ENCODE measurements at regions not wholly inside any gene's neighbourhood (a gene's known extent, or its start where the extent isn't known, plus 50 kb on each side); places are given as distances from the start of the nearest gene placed in this dataset.

DNA sequence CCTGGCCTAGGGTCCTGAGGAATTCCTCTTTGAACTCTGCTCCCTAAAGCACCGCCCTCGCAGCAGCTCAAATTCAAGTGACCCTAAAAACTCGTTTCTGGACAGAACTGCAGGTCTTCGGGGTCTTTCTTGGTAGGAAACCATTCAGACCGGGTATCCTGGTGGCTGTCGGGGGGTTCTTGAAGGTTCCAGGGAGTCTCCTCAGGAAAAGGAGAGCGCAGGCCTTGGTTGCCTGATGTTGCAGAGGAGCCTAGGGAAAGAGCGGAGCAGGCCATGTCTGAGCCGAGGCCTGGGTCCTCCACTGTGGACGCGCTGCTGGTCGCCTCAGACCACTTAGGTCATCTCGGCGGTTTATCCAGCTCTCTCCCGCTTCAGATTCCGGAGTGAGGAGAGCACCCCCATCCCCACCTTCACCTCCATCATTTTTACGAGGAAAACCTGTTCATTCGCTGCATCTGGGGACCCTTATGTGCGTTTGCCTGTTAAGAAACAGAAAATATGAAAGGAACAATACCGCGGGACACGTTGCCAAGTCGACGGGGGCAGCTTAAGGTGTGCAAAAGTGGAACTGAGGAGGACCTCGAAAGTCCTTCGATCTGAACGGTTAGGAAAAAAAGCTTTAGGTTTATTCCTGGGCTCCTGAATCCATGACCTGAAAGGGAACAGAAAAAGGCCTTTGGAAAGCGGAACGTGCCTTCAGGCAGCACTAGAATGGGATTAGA lies 299.4 kb downstream of the PARP8 start:
- no peaks in the 10 kb centered on the region for H3K36me3 ChIP-seq (ENCODE audit: insufficient read depth, insufficient read length, low read length)
- H3K27me3 ChIP-seq (ENCODE audit: insufficient read depth, insufficient read length): peaks cover 82% of the 10 kb centered on the region
- H3K9me3 ChIP-seq (ENCODE audit: insufficient read depth, low read length): no peaks in the 10 kb centered on the region
- no peak overlapping the region for H3K9ac ChIP-seq (ENCODE audit: insufficient read length, low read depth)
- no peaks in the 10 kb centered on the region for H3K4me1 ChIP-seq (ENCODE audit: insufficient read depth, insufficient read length)
- no peak for TF ChIP-seq ZNF274 (IDR thresholded peaks at IDR 0.05; ENCODE audit: low read depth, low read length)
- peak; percentile 74 for TF ChIP-seq SUZ12 (IDR thresholded peaks at IDR 0.05; ENCODE audit: extremely low read depth, insufficient read depth, insufficient read length)
- TF ChIP-seq YY1 (IDR thresholded peaks at IDR 0.05; ENCODE audit: insufficient read depth, insufficient read length): no peak
- no peak for DNase-seq (ENCODE audit: low read depth, low spot score)
- peak overlapping the region; percentile 21 for H3K4me3 ChIP-seq (ENCODE audit: insufficient read length, low read depth)

DNA sequence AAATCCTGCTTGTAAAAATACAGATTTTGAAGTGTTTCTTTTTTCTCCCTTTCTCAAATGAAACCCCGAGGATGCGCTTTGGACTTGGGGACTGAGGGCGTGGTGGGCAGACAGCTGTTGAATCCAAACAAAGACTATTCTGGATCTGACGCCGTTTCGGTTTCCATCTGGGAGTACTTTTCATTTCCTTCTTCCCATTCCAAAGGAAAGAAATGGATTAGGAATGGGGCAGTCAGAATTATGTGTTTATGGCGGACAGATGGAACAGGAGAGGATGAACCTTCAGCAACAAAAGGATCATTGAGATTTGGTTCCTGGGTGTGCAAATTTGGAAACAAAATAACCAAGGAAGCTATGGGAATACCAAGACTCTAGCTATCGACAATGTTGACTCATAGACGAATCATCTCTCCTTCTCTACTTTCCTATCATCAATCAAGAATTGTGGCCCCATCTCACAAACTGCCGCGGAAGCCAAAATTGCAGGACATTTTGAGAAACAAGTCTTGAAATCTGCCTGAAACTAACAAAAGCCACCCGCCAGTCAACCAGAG lies 300.6 kb downstream of the PARP8 start:
- Histone ChIP-seq H3K36me3 (ENCODE audit: insufficient read depth, insufficient read length, low read length) (no peaks in the 10 kb centered on the region), H3K9me3 (ENCODE audit: insufficient read depth, low read length) (no peaks in the 10 kb centered on the region), H3K4me1 (ENCODE audit: insufficient read depth, insufficient read length) (no peaks in the 10 kb centered on the region), H3K4me3 (ENCODE audit: insufficient read length, low read depth) (no peak overlapping the region), H3K9ac (ENCODE audit: insufficient read length, low read depth) (no peak overlapping the region), H3K27me3 (ENCODE audit: insufficient read depth, insufficient read length) (peaks cover 89% of the 10 kb centered on the region)
- TF ChIP-seq YY1 (IDR thresholded peaks at IDR 0.05; ENCODE audit: insufficient read depth, insufficient read length) (no peak), ZNF274 (IDR thresholded peaks at IDR 0.05; ENCODE audit: low read depth, low read length) (no peak), SUZ12 (IDR thresholded peaks at IDR 0.05; ENCODE audit: extremely low read depth, insufficient read depth, insufficient read length) (no peak)
- DNase-seq (ENCODE audit: low read depth, low spot score): no peak

DNA sequence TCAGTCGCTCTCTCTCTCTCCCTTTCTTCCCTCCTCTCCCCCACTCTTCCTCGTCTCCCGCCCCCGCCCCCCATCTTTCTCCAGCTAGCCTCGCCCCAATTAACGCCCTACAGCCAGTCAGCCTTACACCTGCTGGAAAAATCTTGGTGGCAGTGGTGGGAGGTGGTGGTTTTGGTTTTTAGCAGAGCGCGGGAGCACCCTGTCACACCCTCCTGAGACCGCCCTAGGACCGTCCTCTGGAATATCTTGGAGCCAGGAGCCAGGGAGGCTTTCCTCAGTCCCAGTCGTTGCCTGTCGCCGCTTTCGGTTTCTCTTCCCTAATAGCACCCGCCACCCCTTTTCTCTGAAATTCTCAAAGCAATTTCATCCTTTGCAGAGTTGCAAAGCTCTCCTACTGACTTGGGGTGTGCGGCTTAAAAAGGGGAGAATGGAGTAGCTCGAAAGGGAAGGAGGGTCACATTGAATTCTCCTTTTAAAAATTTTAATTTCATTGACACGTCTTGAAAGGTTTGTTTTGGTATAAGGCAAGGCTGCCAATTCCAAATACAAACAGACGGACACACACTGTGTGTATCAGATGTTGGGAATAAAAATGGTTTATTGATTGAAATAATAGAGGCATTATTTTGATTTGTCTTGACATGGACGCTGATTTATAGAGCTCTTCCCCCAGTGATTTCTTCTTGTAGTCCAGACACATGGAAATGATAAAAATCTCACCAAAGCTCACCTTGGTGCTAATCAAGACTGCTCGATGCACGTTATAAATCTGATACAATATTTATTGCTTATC lies 301.3 kb downstream of the PARP8 start:
- Histone ChIP-seq H3K9me3 (ENCODE audit: insufficient read depth, low read length) (no peaks in the 10 kb centered on the region), H3K4me1 (ENCODE audit: insufficient read depth, insufficient read length) (no peaks in the 10 kb centered on the region)
- no peak for DNase-seq (ENCODE audit: low read depth, low spot score)

DNA sequence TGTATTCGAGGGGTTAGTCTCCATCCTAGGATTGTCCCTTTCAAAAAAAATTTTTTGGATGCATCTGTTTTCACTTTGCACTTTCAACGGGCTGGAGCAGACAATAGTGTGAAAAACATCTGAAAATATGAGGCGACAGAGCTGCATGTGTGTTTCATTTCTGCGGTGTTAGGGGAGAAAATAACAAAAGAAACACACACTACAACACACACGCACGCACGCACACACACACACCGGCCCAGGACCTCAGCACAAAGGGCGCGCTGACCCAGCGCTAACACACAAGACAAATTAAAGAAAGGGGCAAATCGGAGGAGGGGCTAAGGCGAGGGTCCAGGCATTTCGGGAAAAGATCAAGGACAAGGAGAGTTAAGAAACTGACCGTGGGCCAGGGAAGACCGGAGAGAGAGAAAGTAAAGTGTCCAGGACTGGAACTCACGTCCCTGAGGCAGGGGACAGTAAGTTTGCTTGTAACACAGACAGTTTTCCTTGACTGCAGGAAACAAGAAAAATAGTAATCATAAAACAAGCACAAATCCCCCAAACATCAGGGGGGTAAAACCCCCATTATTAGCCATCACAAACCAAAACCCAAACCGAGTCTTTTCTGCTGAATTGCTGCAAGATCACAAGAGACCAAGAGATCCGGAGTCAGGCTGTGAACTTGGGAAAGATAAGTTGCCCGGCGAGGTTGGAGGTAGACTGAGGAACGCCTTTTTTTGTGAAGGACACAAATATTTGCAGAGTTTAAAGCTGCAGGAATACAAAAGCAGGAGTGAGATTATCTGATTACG lies 302.1 kb downstream of the PARP8 start:
- DNase-seq (ENCODE audit: low read depth, low spot score): no peak
- no peaks in the 10 kb centered on the region for H3K4me1 ChIP-seq (ENCODE audit: insufficient read depth, insufficient read length)
- TF ChIP-seq ZNF274 (IDR thresholded peaks at IDR 0.05; ENCODE audit: low read depth, low read length) (no peak), SUZ12 (IDR thresholded peaks at IDR 0.05; ENCODE audit: extremely low read depth, insufficient read depth, insufficient read length) (no peak), YY1 (IDR thresholded peaks at IDR 0.05; ENCODE audit: insufficient read depth, insufficient read length) (no peak)
- no peak overlapping the region for H3K4me3 ChIP-seq (ENCODE audit: insufficient read length, low read depth)
- peaks cover 81% of the 10 kb centered on the region for H3K27me3 ChIP-seq (ENCODE audit: insufficient read depth, insufficient read length)
- no peaks in the 10 kb centered on the region for H3K9me3 ChIP-seq (ENCODE audit: insufficient read depth, low read length)
- no peaks in the 10 kb centered on the region for H3K36me3 ChIP-seq (ENCODE audit: insufficient read depth, insufficient read length, low read length)
- no peak overlapping the region for H3K9ac ChIP-seq (ENCODE audit: insufficient read length, low read depth)

More for the DNA sequence above, 301.3 kb downstream of the PARP8 start:
- TF ChIP-seq YY1 (IDR thresholded peaks at IDR 0.05; ENCODE audit: insufficient read depth, insufficient read length) (no peak), SUZ12 (IDR thresholded peaks at IDR 0.05; ENCODE audit: extremely low read depth, insufficient read depth, insufficient read length) (no peak), ZNF274 (IDR thresholded peaks at IDR 0.05; ENCODE audit: low read depth, low read length) (no peak)
- Histone ChIP-seq H3K27me3 (ENCODE audit: insufficient read depth, insufficient read length) (peaks cover 87% of the 10 kb centered on the region), H3K9ac (ENCODE audit: insufficient read length, low read depth) (no peak overlapping the region), H3K36me3 (ENCODE audit: insufficient read depth, insufficient read length, low read length) (no peaks in the 10 kb centered on the region), H3K4me3 (ENCODE audit: insufficient read length, low read depth) (no peak overlapping the region)

DNA sequence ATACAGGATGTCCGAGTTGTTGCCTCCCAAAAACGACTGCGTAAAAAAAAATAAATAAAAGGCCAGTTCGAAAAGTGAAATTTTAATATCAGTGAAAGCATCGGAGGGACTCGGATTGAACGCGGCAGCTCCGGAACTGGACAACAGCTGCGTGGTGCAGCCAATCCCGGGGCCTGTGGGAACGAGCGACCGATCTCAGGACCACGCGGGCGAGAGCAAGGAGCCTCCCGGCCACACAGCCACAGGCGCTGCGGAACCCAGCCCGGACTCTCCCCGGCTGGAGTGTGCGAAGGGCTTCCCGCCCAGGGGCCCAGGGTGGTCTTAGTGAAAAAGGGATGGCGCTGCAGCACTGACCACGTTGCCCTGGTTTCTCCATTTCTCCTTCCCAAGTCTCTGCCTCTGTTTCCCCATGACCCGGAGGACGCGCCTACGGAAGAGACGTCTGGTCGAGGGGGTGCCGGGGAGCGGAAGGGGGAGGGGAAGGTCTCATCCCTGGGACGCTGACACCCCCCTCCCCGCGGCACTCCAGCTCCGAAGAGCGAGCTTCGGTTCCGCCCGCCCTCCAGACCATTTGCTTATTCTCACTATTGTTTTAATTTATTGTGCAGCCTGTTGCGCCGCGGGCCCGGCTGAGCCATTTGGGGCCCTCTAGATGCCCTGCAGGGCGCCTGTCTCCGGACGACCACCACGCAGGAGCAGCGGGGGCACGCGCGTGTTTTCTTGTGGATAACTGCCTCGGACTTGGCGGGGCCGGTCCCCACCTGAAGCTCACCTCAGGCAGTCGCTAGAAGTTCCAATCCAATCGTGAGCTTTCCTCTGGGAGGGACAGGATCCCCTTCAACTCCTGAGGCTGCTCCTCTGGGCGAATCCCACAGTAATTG lies 303.0 kb downstream of the PARP8 start:
- no peak for DNase-seq (ENCODE audit: low read depth, low spot score)
- no peak overlapping the region for H3K9ac ChIP-seq (ENCODE audit: insufficient read length, low read depth)
- peaks cover 73% of the 10 kb centered on the region for H3K27me3 ChIP-seq (ENCODE audit: insufficient read depth, insufficient read length)
- no peaks in the 10 kb centered on the region for H3K36me3 ChIP-seq (ENCODE audit: insufficient read depth, insufficient read length, low read length)
- TF ChIP-seq ZNF274 (IDR thresholded peaks at IDR 0.05; ENCODE audit: low read depth, low read length): no peak
- no peak for TF ChIP-seq YY1 (IDR thresholded peaks at IDR 0.05; ENCODE audit: insufficient read depth, insufficient read length)
- no peak for TF ChIP-seq SUZ12 (IDR thresholded peaks at IDR 0.05; ENCODE audit: extremely low read depth, insufficient read depth, insufficient read length)
- H3K9me3 ChIP-seq (ENCODE audit: insufficient read depth, low read length): no peaks in the 10 kb centered on the region
- H3K4me1 ChIP-seq (ENCODE audit: insufficient read depth, insufficient read length): no peaks in the 10 kb centered on the region
- H3K4me3 ChIP-seq (ENCODE audit: insufficient read length, low read depth): peak overlapping the region; percentile 37

DNA sequence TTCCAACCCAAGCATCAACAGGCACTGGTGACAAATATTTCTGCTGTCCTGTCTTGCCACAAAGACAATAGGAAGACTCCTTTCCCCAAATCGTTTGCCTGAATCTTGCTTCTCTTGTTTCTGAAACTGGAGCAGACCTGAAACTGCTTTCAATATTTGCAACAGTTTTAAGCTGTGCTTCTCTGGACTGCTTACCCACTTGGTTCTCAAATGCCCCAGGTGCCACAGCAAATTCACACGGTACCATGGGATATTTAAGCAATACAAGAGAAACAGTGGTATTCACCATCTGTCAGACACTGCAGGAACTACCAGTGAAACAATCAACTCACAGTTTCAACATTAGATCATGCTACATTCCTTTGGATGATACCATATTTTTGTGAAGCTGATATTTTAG lies 309.4 kb downstream of the PARP8 start:
- TF ChIP-seq YY1 (IDR thresholded peaks at IDR 0.05; ENCODE audit: insufficient read depth, insufficient read length) (no peak), ZNF274 (IDR thresholded peaks at IDR 0.05; ENCODE audit: low read depth, low read length) (no peak), SUZ12 (IDR thresholded peaks at IDR 0.05; ENCODE audit: extremely low read depth, insufficient read depth, insufficient read length) (no peak)
- Histone ChIP-seq H3K4me3 (ENCODE audit: insufficient read length, low read depth) (no peak overlapping the region), H3K9ac (ENCODE audit: insufficient read length, low read depth) (no peak overlapping the region), H3K9me3 (ENCODE audit: insufficient read depth, low read length) (no peaks in the 10 kb centered on the region), H3K4me1 (ENCODE audit: insufficient read depth, insufficient read length) (no peaks in the 10 kb centered on the region), H3K36me3 (ENCODE audit: insufficient read depth, insufficient read length, low read length) (no peaks in the 10 kb centered on the region), H3K27me3 (ENCODE audit: insufficient read depth, insufficient read length) (peaks cover 9% of the 10 kb centered on the region)
- no peak for DNase-seq (ENCODE audit: low read depth, low spot score)
